ENCODE measurements at regions not wholly inside any gene's neighbourhood (a gene's known extent, or its start where the extent isn't known, plus 50 kb on each side); places are given as distances from the start of the nearest gene placed in this dataset.

GRCh38 chr9:118533850-118534249, 829.6 kb downstream of the TLR4 start:
- H3K4me1 ChIP-seq (ENCODE audit: control insufficient read depth, extremely low read depth, insufficient read depth, low read length) = no peaks in the 10 kb centered on the region
- H2AFZ ChIP-seq (ENCODE audit: low read length) = no peak overlapping the region
- no peak overlapping the region for H3K4me3 ChIP-seq (replicated peaks in 1 of 4; ENCODE audit: control extremely low read depth in 1 of 4, insufficient read depth in 1 of 4, low read depth in 3 of 4, low read length in 4 of 4)
- H3K4me2 ChIP-seq (ENCODE audit: extremely low read depth, insufficient read depth, low read length) = no peak overlapping the region
- H3K79me2 ChIP-seq (ENCODE audit: control insufficient read depth, insufficient read depth, low read length) = no peaks in the 10 kb centered on the region
- no peak for TF ChIP-seq CTCF (conservative IDR thresholded peaks at IDR 0.05 in 1 of 2, IDR thresholded peaks at IDR 0.05 in 1 of 2; ENCODE audit: low read depth in 1 of 2, low read length in 2 of 2)
- TF ChIP-seq EZH2 (IDR thresholded peaks at IDR 0.05; ENCODE audit: low read length, missing control alignments) = no peak
- no peak overlapping the region for H3K27ac ChIP-seq (ENCODE audit: insufficient read depth, low read length)
- no peaks in the 10 kb centered on the region for H3K9me3 ChIP-seq (ENCODE audit: control insufficient read depth, insufficient read depth, low read depth, low read length)
- no peak overlapping the region for H3K9ac ChIP-seq (ENCODE audit: insufficient read depth, low read length)
- no peaks in the 10 kb centered on the region for H4K20me1 ChIP-seq (ENCODE audit: control insufficient read depth, extremely low read depth, insufficient read depth, low read length)
- no peaks in the 10 kb centered on the region for H3K27me3 ChIP-seq (ENCODE audit: control insufficient read depth, insufficient read depth, low read length)
- DNase-seq (ENCODE audit: low read depth in 2 of 2) = no peak
- H3K36me3 ChIP-seq (ENCODE audit: control insufficient read depth, insufficient read depth, low read length) = no peaks in the 10 kb centered on the region

GRCh38 chr9:118536153-118536552, 832.0 kb downstream of the TLR4 start:
- no peaks in the 10 kb centered on the region for H3K79me2 ChIP-seq (ENCODE audit: control insufficient read depth, insufficient read depth, low read length)
- no peaks in the 10 kb centered on the region for H3K27me3 ChIP-seq (ENCODE audit: control insufficient read depth, insufficient read depth, low read length)
- TF ChIP-seq EZH2 (IDR thresholded peaks at IDR 0.05; ENCODE audit: low read length, missing control alignments) = no peak
- TF ChIP-seq CTCF (conservative IDR thresholded peaks at IDR 0.05 in 1 of 2, IDR thresholded peaks at IDR 0.05 in 1 of 2; ENCODE audit: low read depth in 1 of 2, low read length in 2 of 2) = no peak
- no peak overlapping the region for H2AFZ ChIP-seq (ENCODE audit: low read length)
- H3K4me1 ChIP-seq (ENCODE audit: control insufficient read depth, extremely low read depth, insufficient read depth, low read length) = no peaks in the 10 kb centered on the region
- no peak overlapping the region for H3K27ac ChIP-seq (ENCODE audit: insufficient read depth, low read length)
- H4K20me1 ChIP-seq (ENCODE audit: control insufficient read depth, extremely low read depth, insufficient read depth, low read length) = no peaks in the 10 kb centered on the region
- no peak overlapping the region for H3K4me3 ChIP-seq (replicated peaks in 1 of 4; ENCODE audit: control extremely low read depth in 1 of 4, insufficient read depth in 1 of 4, low read depth in 3 of 4, low read length in 4 of 4)
- H3K36me3 ChIP-seq (ENCODE audit: control insufficient read depth, insufficient read depth, low read length) = no peaks in the 10 kb centered on the region
- no peak overlapping the region for H3K4me2 ChIP-seq (ENCODE audit: extremely low read depth, insufficient read depth, low read length)
- no peak for DNase-seq (ENCODE audit: low read depth in 2 of 2)
- no peaks in the 10 kb centered on the region for H3K9me3 ChIP-seq (ENCODE audit: control insufficient read depth, insufficient read depth, low read depth, low read length)
- H3K9ac ChIP-seq (ENCODE audit: insufficient read depth, low read length) = no peak overlapping the region

- Histone ChIP-seq H3K27me3 (ENCODE audit: control insufficient read depth, insufficient read depth, low read length) (no peaks in the 10 kb centered on the region), H3K79me2 (ENCODE audit: control insufficient read depth, insufficient read depth, low read length) (no peaks in the 10 kb centered on the region), H3K9me3 (ENCODE audit: control insufficient read depth, insufficient read depth, low read depth, low read length) (no peaks in the 10 kb centered on the region), H3K4me1 (ENCODE audit: control insufficient read depth, extremely low read depth, insufficient read depth, low read length) (no peaks in the 10 kb centered on the region), H2AFZ (ENCODE audit: low read length) (no peak overlapping the region), H3K4me3 (replicated peaks in 1 of 4; ENCODE audit: control extremely low read depth in 1 of 4, insufficient read depth in 1 of 4, low read depth in 3 of 4, low read length in 4 of 4) (no peak overlapping the region), H3K9ac (ENCODE audit: insufficient read depth, low read length) (no peak overlapping the region), H3K27ac (ENCODE audit: insufficient read depth, low read length) (no peak overlapping the region), H3K4me2 (ENCODE audit: extremely low read depth, insufficient read depth, low read length) (no peak overlapping the region), H4K20me1 (ENCODE audit: control insufficient read depth, extremely low read depth, insufficient read depth, low read length) (no peaks in the 10 kb centered on the region), H3K36me3 (ENCODE audit: control insufficient read depth, insufficient read depth, low read length) (no peaks in the 10 kb centered on the region)
- TF ChIP-seq EZH2 (IDR thresholded peaks at IDR 0.05; ENCODE audit: low read length, missing control alignments) (no peak), CTCF (conservative IDR thresholded peaks at IDR 0.05 in 1 of 2, IDR thresholded peaks at IDR 0.05 in 1 of 2; ENCODE audit: low read depth in 1 of 2, low read length in 2 of 2) (no peak)
- no peak for DNase-seq (ENCODE audit: low read depth in 2 of 2)
These were observed 830.3 kb downstream of the BRINP1 start for GRCh38 chr9:118538959-118539358.
